H1 (cell line): ENCODE measurements at regions not wholly inside any gene's neighbourhood (a gene's known extent, or its start where the extent isn't known, plus 50 kb on each side); places are given as distances from the start of the nearest gene placed in this dataset.

Source experiments
- CEBPB ChIP-seq: IDR thresholded peaks from 2 replicates; pipeline ENCODE4 v1.6.1; 2012; ENCODE audit warnings: low read depth, low read length
- CTCF ChIP-seq, 3 experiments: IDR thresholded peaks; 1 replicate in 2 of 3; 2 replicates in 1 of 3; pipeline versions ENCODE4 v1.5.1 to v1.6.1; 2011; ENCODE audit warnings: low read length in 3 of 3, mild to moderate bottlenecking in 3 of 3, inconsistent platforms in 2 of 3, low read depth in 1 of 3, moderate library complexity in 1 of 3; ENCODE audit not compliant: insufficient read depth in 1 of 3; ENCODE audit errors: control extremely low read depth in 1 of 3
- POLR2A ChIP-seq, 2 experiments: IDR thresholded peaks; 1 replicate in 1 of 2; 2 replicates in 1 of 2; pipeline ENCODE4 v1.6.1; 2011; ENCODE audit warnings: low read depth in 2 of 2, low read length in 2 of 2, mild to moderate bottlenecking in 2 of 2; ENCODE audit errors: control extremely low read depth in 1 of 2
- SP2 ChIP-seq: IDR thresholded peaks from 2 replicates; pipeline ENCODE4 v1.6.1; 2012; ENCODE audit warnings: mild to moderate bottlenecking, low read length, inconsistent platforms
- TBP ChIP-seq: IDR thresholded peaks from 2 replicates; pipeline ENCODE4 v1.6.1; 2011; ENCODE audit warnings: low read depth, low read length, improper control_type of control experiment
- TEAD4 ChIP-seq: IDR thresholded peaks from 2 replicates; pipeline ENCODE4 v1.6.1; 2012; ENCODE audit warnings: low read depth, low read length, inconsistent platforms, mixed read lengths

GRCh38 chr3:87507753-87508152, 231.4 kb upstream of the POU1F1 start (continued):
- no peak for TF ChIP-seq CTCF (IDR thresholded peaks at IDR 0.05; ENCODE audit: control extremely low read depth in 1 of 3, insufficient read depth in 1 of 3, low read depth in 1 of 3, low read length in 3 of 3)
- TF ChIP-seq CEBPB: no peak
- TF ChIP-seq POLR2A (IDR thresholded peaks at IDR 0.05; ENCODE audit: control extremely low read depth in 1 of 2, low read depth in 2 of 2, low read length in 2 of 2): no peak
- TF ChIP-seq TEAD4: no peak
- TF ChIP-seq SP2: no peak
- TF ChIP-seq TBP: no peak
